ENCODE measurements at regions not wholly inside any gene's neighbourhood (a gene's known extent, or its start where the extent isn't known, plus 50 kb on each side); places are given as distances from the start of the nearest gene placed in this dataset.

DNA sequence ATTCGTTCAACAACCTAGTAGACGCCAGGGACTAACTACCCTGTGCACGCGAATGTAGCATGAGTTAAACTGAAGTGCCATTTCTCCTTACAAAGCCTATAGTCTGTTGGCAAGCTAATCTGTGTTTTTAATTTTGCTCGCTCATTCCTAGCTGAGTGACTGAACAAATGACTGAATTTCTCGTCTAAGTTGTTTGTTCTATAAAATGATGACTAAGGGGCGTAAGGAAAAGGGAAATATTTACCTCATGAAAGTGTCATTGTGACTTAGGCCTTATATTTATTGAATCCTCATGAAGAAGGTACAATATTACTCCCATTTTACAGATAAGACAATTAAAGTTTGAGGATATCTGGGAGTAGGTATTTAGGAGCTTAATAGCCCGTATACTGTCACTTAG lies 818.3 kb upstream of the ALCAM start:
- no peak for TF ChIP-seq CEBPB (IDR thresholded peaks at IDR 0.05)
- TF ChIP-seq, protein P1, sequence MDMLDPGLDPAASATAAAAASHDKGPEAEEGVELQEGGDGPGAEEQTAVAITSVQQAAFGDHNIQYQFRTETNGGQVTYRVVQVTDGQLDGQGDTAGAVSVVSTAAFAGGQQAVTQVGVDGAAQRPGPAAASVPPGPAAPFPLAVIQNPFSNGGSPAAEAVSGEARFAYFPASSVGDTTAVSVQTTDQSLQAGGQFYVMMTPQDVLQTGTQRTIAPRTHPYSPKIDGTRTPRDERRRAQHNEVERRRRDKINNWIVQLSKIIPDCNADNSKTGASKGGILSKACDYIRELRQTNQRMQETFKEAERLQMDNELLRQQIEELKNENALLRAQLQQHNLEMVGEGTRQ (IDR thresholded peaks at IDR 0.05) = no peak
- TF ChIP-seq ZC3H11A (IDR thresholded peaks at IDR 0.05) = no peak
- TF ChIP-seq, protein P2, sequence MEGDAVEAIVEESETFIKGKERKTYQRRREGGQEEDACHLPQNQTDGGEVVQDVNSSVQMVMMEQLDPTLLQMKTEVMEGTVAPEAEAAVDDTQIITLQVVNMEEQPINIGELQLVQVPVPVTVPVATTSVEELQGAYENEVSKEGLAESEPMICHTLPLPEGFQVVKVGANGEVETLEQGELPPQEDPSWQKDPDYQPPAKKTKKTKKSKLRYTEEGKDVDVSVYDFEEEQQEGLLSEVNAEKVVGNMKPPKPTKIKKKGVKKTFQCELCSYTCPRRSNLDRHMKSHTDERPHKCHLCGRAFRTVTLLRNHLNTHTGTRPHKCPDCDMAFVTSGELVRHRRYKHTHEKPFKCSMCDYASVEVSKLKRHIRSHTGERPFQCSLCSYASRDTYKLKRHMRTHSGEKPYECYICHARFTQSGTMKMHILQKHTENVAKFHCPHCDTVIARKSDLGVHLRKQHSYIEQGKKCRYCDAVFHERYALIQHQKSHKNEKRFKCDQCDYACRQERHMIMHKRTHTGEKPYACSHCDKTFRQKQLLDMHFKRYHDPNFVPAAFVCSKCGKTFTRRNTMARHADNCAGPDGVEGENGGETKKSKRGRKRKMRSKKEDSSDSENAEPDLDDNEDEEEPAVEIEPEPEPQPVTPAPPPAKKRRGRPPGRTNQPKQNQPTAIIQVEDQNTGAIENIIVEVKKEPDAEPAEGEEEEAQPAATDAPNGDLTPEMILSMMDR (IDR thresholded peaks at IDR 0.05) = no peak
- TF ChIP-seq, protein P3, sequence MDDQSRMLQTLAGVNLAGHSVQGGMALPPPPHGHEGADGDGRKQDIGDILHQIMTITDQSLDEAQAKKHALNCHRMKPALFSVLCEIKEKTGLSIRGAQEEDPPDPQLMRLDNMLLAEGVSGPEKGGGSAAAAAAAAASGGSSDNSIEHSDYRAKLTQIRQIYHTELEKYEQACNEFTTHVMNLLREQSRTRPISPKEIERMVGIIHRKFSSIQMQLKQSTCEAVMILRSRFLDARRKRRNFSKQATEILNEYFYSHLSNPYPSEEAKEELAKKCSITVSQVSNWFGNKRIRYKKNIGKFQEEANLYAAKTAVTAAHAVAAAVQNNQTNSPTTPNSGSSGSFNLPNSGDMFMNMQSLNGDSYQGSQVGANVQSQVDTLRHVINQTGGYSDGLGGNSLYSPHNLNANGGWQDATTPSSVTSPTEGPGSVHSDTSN (IDR thresholded peaks at IDR 0.05) = no peak
- no peak for TF ChIP-seq POLR2A (IDR thresholded peaks at IDR 0.05; ENCODE audit: low read length)
- TF ChIP-seq CHD4 (IDR thresholded peaks at IDR 0.05; ENCODE audit: borderline replicate concordance) = no peak
- TF ChIP-seq EHMT2 (IDR thresholded peaks at IDR 0.05; ENCODE audit: low read depth) = no peak
- no peak for TF ChIP-seq POLR2AphosphoS2 (conservative IDR thresholded peaks at IDR 0.05; ENCODE audit: low read length)
- no peak for TF ChIP-seq GATA3 (IDR thresholded peaks at IDR 0.05; ENCODE audit: borderline replicate concordance)
- no peak for TF ChIP-seq EP300 (IDR thresholded peaks at IDR 0.05)
- no peak for TF ChIP-seq MAZ (IDR thresholded peaks at IDR 0.05; ENCODE audit: borderline replicate concordance, low read depth, low read length)

Measured in A549 (cell line).